IPS DF 6.9 (cell line): ENCODE measurements at regions not wholly inside any gene's neighbourhood (a gene's known extent, or its start where the extent isn't known, plus 50 kb on each side); places are given as distances from the start of the nearest gene placed in this dataset.

ENCODE experiments used
- DNase-seq: peaks from one replicate; pipeline ENCODE4 v3.0.0-alpha.2; 2013; ENCODE audit warnings: low read depth, low spot score
- H3K27ac ChIP-seq: one replicate; pipeline ENCODE4 v1.5.1; 2013; ENCODE audit warnings: low read length, control low read depth
- H3K27me3 ChIP-seq: 2 replicates; pipeline ENCODE4 v1.6.1; 2013; ENCODE audit warnings: mild to moderate bottlenecking, low read length; ENCODE audit not compliant: control insufficient read depth, insufficient read depth
- H3K36me3 ChIP-seq: 2 replicates; pipeline ENCODE4 v1.6.1; 2013; ENCODE audit warnings: low read length; ENCODE audit not compliant: control insufficient read depth, insufficient read depth
- H3K4me1 ChIP-seq: 2 replicates; pipeline ENCODE4 v1.6.1; 2013; ENCODE audit warnings: low read length; ENCODE audit not compliant: control insufficient read depth, insufficient read depth
- H3K4me3 ChIP-seq: 2 replicates; pipeline ENCODE4 v1.5.1; 2013; ENCODE audit warnings: mild to moderate bottlenecking, low read length
- H3K9me3 ChIP-seq: 2 replicates; pipeline ENCODE4 v1.6.1; 2013; ENCODE audit warnings: low read length, inconsistent platforms; ENCODE audit not compliant: control insufficient read depth, insufficient read depth
- WGBS: extraction: QIAGEN DNeasy Blood & Tissue Kit; methylation state at CpG from one replicate; pipeline ENCODE4 v1.1.7; 2013; ENCODE audit warnings: mixed read lengths, missing lambda C conversion rate; ENCODE audit not compliant: insufficient read length, insufficient coverage; 5-methylcytosine and 5-hydroxymethylcytosine counted together

GRCh38 chr11:115005663-115006062 lies 327.3 kb downstream of the NXPE2 start:
- WGBS = no CpG with 5 or more reads among the region's 2 CpGs
- no peak overlapping the region for H3K27ac ChIP-seq
- no peaks in the 10 kb centered on the region; the same call in 1 of the 2 replicates for H3K4me1 ChIP-seq
- H3K9me3 ChIP-seq = no peaks in the 10 kb centered on the region
- H3K36me3 ChIP-seq = no peaks in the 10 kb centered on the region
- no peak for DNase-seq
- no peaks in the 10 kb centered on the region for H3K27me3 ChIP-seq
- H3K4me3 ChIP-seq = no peak overlapping the region

DNA sequence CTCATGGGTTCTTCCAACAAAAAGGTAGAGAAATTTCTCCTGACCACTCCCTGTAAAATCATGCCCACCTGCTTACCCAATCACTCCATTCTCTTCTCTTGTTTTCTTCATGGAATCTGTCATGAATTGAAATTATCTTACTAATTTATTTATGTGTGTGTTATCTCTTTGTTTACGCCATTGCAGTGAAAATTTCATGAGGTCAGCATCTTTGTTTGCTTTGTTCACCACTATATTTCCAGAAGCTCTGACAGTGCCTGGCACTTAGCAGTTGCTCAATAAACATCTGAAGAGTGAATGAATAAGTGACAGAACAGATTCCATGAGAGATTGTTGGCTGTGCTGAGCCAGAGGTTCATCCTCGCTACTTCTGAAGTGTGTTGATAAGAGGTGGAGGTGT lies 329.5 kb downstream of the NXPE2 start:
- Histone ChIP-seq H3K27me3 (no peaks in the 10 kb centered on the region), H3K4me1 (no peaks in the 10 kb centered on the region; the same call in 1 of the 2 replicates), H3K4me3 (no peak overlapping the region), H3K36me3 (no peaks in the 10 kb centered on the region), H3K27ac (no peak overlapping the region), H3K9me3 (no peaks in the 10 kb centered on the region)
- WGBS = no CpG with 5 or more reads among the region's 2 CpGs
- no peak for DNase-seq

GRCh38 chr11:115008799-115009198 lies 330.5 kb downstream of the NXPE2 start:
- Histone ChIP-seq H3K9me3 (no peaks in the 10 kb centered on the region), H3K4me1 (no peaks in the 10 kb centered on the region; the same call in 1 of the 2 replicates), H3K36me3 (no peaks in the 10 kb centered on the region), H3K27me3 (no peaks in the 10 kb centered on the region), H3K27ac (no peak overlapping the region), H3K4me3 (no peak overlapping the region)
- WGBS = no CpG with 5 or more reads among the region's 6 CpGs
- no peak for DNase-seq

DNA sequence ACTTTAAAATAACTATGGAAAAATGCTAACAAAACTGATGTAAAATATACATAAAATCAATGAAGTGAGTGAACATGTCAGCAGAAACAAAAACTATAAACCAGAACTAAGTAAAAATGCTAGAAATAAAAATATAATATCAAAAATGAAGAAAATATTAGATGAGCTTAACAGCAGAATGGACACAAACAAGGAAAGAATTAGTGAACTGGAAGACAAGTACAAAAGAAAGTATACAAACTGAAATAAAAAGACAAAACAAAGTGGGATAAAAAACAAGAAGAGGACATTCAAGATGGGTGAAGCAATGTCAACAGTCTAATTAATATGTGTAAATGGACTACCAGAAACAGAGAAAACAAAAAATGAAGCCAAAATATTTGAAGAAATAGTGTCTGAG lies 339.2 kb downstream of the NXPE2 start:
- Histone ChIP-seq H3K9me3 (no peaks in the 10 kb centered on the region), H3K27me3 (no peaks in the 10 kb centered on the region), H3K36me3 (no peaks in the 10 kb centered on the region), H3K4me3 (no peak overlapping the region), H3K4me1 (no peaks in the 10 kb centered on the region), H3K27ac (no peak overlapping the region)
- no peak for DNase-seq

- Histone ChIP-seq H3K27me3 (no peaks in the 10 kb centered on the region), H3K4me3 (no peak overlapping the region), H3K9me3 (no peaks in the 10 kb centered on the region), H3K36me3 (no peaks in the 10 kb centered on the region), H3K4me1 (no peaks in the 10 kb centered on the region), H3K27ac (no peak overlapping the region)
- DNase-seq = no peak
These were observed 351.8 kb downstream of the NXPE2 start for GRCh38 chr11:115030166-115030565.

DNA sequence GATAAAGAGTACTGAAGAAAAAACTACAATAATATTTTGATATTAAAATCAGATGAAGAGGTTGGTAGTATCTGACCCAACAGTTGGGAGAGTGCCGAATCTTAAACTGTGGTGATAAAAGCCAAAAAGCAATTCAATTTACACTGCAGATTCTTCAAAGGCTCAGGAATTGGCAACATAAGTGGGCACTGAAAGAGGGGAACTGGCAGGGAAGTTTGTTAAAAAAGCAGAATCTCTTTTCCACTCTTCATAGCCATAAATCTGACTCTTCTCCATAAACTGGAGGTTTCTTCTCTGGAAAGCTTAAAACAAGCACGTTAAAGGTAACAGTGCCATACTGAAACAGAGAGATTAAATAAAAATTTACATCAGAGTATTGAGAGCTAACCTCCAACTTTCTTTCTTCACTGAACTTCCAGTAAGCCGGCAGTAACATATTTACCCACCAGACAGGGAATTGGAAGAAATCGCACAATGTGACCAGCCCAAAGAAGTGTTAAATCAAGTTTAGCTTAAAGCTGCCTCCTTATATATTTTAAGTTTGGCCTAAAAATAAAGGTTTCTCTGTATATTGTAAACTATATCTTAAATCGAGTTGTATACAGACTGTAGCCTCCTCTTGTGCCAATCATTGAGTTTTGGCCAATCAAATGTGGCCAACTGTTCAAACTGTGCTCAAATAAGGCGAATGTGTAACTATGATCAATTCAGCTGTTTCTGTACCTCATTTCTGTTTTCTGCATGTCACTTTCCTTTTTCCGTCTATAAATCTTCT lies 358.3 kb downstream of the NXPE2 start:
- WGBS = no CpG with 5 or more reads among the region's 7 CpGs
- Histone ChIP-seq H3K36me3 (no peaks in the 10 kb centered on the region), H3K4me1 (no peaks in the 10 kb centered on the region), H3K9me3 (no peaks in the 10 kb centered on the region), H3K27me3 (no peaks in the 10 kb centered on the region), H3K4me3 (no peak overlapping the region), H3K27ac (no peak overlapping the region)
- no peak for DNase-seq

DNA sequence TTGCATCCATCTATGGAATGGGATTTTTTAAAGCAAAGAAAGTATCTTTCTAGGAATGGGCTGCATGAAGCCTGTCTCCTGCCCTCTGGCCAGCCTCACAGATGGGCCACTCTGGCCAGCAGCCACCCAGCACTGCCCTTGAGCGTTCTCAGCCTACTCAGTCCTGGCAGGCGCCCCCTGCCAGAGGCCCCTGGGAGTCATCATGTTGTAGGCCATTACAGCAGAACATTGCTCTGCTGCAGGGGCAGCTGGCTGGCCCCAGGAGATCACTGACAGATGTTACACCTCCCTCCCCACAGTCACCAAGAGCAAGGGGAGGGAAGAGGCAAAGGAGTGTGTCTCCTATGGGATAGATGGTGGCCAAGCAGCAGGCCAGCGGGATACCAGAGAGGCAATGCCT lies 363.7 kb downstream of the NXPE2 start:
- no peak for DNase-seq
- Histone ChIP-seq H3K27ac (no peak overlapping the region), H3K4me1 (peaks cover 1% of the 10 kb centered on the region; the same call in 1 of the 2 replicates), H3K9me3 (no peaks in the 10 kb centered on the region), H3K4me3 (no peak overlapping the region), H3K27me3 (0 out of 2 replicates have a peak, but pooled peaks cover 1% of the 10 kb centered on the region), H3K36me3 (no peaks in the 10 kb centered on the region)
- no CpG with 5 or more reads among the region's 3 CpGs for whole genome bisulfite sequencing

DNA sequence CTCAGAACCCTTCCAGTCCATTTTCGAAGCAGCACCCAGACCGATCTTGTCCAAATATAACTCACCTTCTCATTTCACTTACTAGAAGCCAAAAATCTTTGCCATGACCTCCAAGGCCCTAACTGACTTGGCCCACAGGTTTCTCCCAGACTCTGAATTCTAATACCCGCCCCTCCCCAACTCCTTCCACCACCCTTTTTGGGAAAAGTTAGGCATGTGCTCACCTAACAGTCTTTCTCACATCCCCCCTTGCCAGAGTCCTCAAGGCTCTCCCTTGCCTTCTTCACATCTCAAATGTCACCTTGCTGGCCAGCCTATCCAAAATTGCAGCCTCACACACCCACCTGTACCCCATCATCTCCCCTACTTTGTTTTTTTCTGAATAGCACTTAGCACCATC lies 369.3 kb downstream of the NXPE2 start:
- WGBS = no CpG with 5 or more reads among the region's 3 CpGs
- Histone ChIP-seq H3K27ac (no peak overlapping the region), H3K4me3 (no peak overlapping the region), H3K4me1 (peaks cover 4% of the 10 kb centered on the region), H3K27me3 (no peaks in the 10 kb centered on the region), H3K36me3 (no peaks in the 10 kb centered on the region), H3K9me3 (no peaks in the 10 kb centered on the region)
- no peak for DNase-seq

- H3K27ac ChIP-seq = no peak overlapping the region
- WGBS = no CpG with 5 or more reads among the region's 11 CpGs
- no peak for DNase-seq
- peaks cover 4% of the 10 kb centered on the region for H3K4me1 ChIP-seq
- H3K27me3 ChIP-seq = no peaks in the 10 kb centered on the region
- no peaks in the 10 kb centered on the region for H3K9me3 ChIP-seq
- H3K36me3 ChIP-seq = no peaks in the 10 kb centered on the region
- no peak overlapping the region for H3K4me3 ChIP-seq
These were observed 371.5 kb downstream of the NXPE2 start for GRCh38 chr11:115049796-115050195.

GRCh38 chr11:115050756-115051155 lies 372.4 kb downstream of the NXPE2 start:
- no peaks in the 10 kb centered on the region for H3K9me3 ChIP-seq
- no peaks in the 10 kb centered on the region for H3K27me3 ChIP-seq
- no peak overlapping the region for H3K4me3 ChIP-seq
- WGBS = no CpG with 5 or more reads among the region's 6 CpGs
- H3K36me3 ChIP-seq = no peaks in the 10 kb centered on the region
- peaks cover 4% of the 10 kb centered on the region for H3K4me1 ChIP-seq
- DNase-seq = no peak
- no peak overlapping the region for H3K27ac ChIP-seq

DNA sequence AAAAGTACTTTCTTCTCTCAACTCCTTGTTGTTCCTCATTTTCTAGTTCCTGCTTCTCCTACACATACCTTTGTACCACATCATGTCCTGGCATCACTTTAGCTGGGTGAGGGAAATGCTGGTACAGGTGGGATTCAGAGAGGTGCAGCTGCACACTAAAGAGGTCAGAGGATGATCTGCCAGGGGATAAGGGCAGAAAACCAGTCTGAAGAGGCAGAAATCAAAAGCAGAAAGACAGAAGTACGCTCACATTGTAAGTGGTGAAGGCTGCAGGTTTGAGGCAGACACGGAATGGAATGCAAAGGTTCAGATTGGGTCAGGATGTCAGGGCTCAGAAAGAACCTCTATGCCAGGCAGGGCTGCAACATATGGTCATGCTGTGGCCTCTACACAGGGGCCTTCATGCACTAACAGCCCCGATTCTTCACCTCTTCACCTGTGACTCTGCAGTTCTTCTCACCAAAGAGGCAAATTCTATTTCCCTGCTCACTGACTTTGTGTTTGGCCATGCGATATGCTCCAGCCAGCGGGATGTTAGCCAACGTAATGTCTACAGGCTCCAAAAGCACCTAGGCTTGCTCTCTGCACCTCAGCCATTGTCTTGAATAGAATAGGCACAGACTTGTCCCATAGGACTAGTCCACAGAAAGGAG lies 373.7 kb downstream of the NXPE2 start:
- Histone ChIP-seq H3K27me3 (no peaks in the 10 kb centered on the region), H3K27ac (no peak overlapping the region), H3K4me3 (no peak overlapping the region), H3K4me1 (peaks cover 4% of the 10 kb centered on the region), H3K36me3 (no peaks in the 10 kb centered on the region), H3K9me3 (no peaks in the 10 kb centered on the region)
- no CpG with 5 or more reads among the region's 6 CpGs for WGBS
- no peak for DNase-seq
